ENCODE measurements at regions not wholly inside any gene's neighbourhood (a gene's known extent, or its start where the extent isn't known, plus 50 kb on each side); places are given as distances from the start of the nearest gene placed in this dataset.

DNA sequence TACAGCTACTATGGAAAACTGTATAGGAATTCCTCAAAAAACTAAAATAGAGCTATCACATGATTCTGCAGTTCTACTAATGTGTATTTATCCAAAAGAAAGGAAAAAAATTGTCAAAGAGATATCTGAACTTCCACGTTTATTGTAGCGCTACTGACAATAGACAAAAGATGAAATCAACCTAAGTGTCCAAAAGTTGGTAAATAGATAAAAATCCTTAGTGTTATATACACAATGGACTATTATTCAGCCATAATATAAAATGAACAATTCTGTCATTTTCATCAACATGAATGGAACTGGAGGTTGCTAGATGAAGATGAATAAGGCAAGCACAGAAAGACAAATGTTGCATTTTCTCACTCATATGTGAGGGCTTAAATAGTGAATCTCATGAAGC, 1492.1 kb downstream of the MRPL39 start:
- CTCF ChIA-PET = no interaction called here
- no peak overlapping the region for H3K27ac ChIP-seq (ENCODE audit: extremely low read depth, low read depth, low read length)
- no peaks in the 10 kb centered on the region for H3K4me1 ChIP-seq (ENCODE audit: control insufficient read depth, insufficient read depth, low read length)
- POLR2A ChIA-PET = no interaction called here
- no peaks in the 10 kb centered on the region for H3K36me3 ChIP-seq (ENCODE audit: control insufficient read depth in 2 of 2, insufficient read depth in 1 of 2, low read length in 2 of 2)
- no peaks in the 10 kb centered on the region for H3K9me3 ChIP-seq (ENCODE audit: control insufficient read depth, insufficient read depth, low read depth, low read length)
- H3K4me3 ChIP-seq (ENCODE audit: low read depth, low read length) = no peak overlapping the region
- TF ChIP-seq ZNF19 (tag by site-specific recombination; IDR thresholded peaks at IDR 0.05; ENCODE audit: low read depth) = no peak
- TF ChIP-seq ZNF510 (tag by site-specific recombination; IDR thresholded peaks at IDR 0.05; ENCODE audit: insufficient replicate concordance) = no peak
- no peak for TF ChIP-seq ZNF404 (tag by site-specific recombination; IDR thresholded peaks at IDR 0.05)
- TF ChIP-seq, protein P1, sequence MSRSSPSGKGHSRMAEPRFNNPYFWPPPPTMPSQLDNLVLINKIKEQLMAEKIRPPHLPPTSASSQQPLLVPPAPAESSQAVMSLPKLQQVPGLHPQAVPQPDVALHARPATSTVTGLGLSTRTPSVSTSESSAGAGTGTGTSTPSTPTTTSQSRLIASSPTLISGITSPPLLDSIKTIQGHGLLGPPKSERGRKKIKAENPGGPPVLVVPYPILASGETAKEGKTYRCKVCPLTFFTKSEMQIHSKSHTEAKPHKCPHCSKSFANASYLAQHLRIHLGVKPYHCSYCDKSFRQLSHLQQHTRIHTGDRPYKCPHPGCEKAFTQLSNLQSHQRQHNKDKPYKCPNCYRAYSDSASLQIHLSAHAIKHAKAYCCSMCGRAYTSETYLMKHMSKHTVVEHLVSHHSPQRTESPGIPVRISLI (tag by site-specific recombination; IDR thresholded peaks at IDR 0.05) = no peak
- no peak for TF ChIP-seq GLI2 (tag by site-specific recombination; IDR thresholded peaks at IDR 0.05; ENCODE audit: borderline replicate concordance, low read depth)
- TF ChIP-seq ZNF843 (tag by site-specific recombination; IDR thresholded peaks at IDR 0.05) = no peak

DNA sequence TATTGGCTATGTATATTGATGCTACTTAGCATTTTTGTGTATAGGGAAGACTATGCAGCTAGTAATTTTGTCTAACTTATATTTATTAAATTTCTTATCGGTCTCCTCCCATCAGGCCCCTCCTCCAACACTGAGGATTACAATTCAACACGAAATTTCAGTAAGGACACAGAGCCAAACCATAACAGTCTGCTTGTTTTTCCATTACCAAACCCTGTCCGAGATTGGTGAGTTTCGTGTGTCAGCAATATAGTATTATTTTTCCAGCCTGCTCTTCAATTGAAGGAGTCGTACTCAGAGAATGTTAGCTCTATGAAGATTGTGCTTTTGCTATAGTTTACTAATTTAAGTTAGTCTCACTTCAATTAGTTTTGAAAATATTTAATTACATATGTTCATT, 1495.3 kb downstream of the MRPL39 start:
- POLR2A ChIA-PET = no interaction called here
- TF ChIP-seq PRDM1 (tag by site-specific recombination; IDR thresholded peaks at IDR 0.05) (no peak), ZNF426 (tag by site-specific recombination; IDR thresholded peaks at IDR 0.05) (no peak), ZNF76 (tag by site-specific recombination; IDR thresholded peaks at IDR 0.05; ENCODE audit: borderline replicate concordance, low read depth) (no peak), ZNF223 (tag by site-specific recombination; IDR thresholded peaks at IDR 0.05) (no peak), ZNF791 (tag by site-specific recombination; IDR thresholded peaks at IDR 0.05) (no peak), ZNF157 (tag by site-specific recombination; IDR thresholded peaks at IDR 0.05) (no peak), ZNF837 (tag by site-specific recombination; IDR thresholded peaks at IDR 0.05) (no peak), ZBTB48 (tag by site-specific recombination; IDR thresholded peaks at IDR 0.05) (no peak), ZNF623 (tag by site-specific recombination; IDR thresholded peaks at IDR 0.05) (no peak), ZNF777 (tag by site-specific recombination; IDR thresholded peaks at IDR 0.05; ENCODE audit: borderline replicate concordance) (no peak), EGR2 (tag by site-specific recombination; IDR thresholded peaks at IDR 0.05; ENCODE audit: low read depth) (no peak), IKZF3 (tag by site-specific recombination; IDR thresholded peaks at IDR 0.05) (no peak), ZNF292 (tag by site-specific recombination; IDR thresholded peaks at IDR 0.05; ENCODE audit: borderline replicate concordance, low read depth) (no peak)
- TF ChIP-seq, protein P2, sequence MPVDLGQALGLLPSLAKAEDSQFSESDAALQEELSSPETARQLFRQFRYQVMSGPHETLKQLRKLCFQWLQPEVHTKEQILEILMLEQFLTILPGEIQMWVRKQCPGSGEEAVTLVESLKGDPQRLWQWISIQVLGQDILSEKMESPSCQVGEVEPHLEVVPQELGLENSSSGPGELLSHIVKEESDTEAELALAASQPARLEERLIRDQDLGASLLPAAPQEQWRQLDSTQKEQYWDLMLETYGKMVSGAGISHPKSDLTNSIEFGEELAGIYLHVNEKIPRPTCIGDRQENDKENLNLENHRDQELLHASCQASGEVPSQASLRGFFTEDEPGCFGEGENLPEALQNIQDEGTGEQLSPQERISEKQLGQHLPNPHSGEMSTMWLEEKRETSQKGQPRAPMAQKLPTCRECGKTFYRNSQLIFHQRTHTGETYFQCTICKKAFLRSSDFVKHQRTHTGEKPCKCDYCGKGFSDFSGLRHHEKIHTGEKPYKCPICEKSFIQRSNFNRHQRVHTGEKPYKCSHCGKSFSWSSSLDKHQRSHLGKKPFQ (tag by site-specific recombination; IDR thresholded peaks at IDR 0.05) = no peak
- TF ChIP-seq, protein P3, sequence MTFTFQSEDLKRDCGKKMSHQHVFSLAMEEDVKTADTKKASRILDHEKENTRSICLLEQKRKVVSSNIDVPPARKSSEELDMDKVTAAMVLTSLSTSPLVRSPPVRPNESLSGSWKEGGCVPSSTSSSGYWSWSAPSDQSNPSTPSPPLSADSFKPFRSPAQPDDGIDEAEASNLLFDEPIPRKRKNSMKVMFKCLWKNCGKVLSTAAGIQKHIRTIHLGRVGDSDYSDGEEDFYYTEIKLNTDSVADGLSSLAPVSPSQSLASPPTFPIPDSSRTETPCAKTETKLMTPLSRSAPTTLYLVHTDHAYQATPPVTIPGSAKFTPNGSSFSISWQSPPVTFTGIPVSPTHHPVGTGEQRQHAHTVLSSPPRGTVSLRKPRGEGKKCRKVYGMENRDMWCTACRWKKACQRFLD (tag by site-specific recombination; IDR thresholded peaks at IDR 0.05) = no peak
- TF ChIP-seq, protein P4, sequence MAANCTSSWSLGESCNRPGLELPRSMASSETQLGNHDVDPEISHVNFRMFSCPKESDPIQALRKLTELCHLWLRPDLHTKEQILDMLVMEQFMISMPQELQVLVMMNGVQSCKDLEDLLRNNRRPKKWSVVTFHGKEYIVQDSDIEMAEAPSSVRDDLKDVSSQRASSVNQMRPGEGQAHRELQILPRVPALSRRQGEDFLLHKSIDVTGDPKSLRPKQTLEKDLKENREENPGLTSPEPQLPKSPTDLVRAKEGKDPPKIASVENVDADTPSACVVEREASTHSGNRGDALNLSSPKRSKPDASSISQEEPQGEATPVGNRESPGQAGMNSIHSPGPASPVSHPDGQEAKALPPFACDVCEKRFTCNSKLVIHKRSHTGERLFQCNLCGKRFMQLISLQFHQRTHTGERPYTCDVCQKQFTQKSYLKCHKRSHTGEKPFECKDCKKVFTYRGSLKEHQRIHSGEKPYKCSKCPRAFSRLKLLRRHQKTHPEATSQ (tag by site-specific recombination; IDR thresholded peaks at IDR 0.05) = no peak
- TF ChIP-seq, protein P5, sequence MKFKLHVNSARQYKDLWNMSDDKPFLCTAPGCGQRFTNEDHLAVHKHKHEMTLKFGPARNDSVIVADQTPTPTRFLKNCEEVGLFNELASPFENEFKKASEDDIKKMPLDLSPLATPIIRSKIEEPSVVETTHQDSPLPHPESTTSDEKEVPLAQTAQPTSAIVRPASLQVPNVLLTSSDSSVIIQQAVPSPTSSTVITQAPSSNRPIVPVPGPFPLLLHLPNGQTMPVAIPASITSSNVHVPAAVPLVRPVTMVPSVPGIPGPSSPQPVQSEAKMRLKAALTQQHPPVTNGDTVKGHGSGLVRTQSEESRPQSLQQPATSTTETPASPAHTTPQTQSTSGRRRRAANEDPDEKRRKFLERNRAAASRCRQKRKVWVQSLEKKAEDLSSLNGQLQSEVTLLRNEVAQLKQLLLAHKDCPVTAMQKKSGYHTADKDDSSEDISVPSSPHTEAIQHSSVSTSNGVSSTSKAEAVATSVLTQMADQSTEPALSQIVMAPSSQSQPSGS (tag by site-specific recombination; IDR thresholded peaks at IDR 0.05; ENCODE audit: low read depth) = no peak
- TF ChIP-seq, protein P6, sequence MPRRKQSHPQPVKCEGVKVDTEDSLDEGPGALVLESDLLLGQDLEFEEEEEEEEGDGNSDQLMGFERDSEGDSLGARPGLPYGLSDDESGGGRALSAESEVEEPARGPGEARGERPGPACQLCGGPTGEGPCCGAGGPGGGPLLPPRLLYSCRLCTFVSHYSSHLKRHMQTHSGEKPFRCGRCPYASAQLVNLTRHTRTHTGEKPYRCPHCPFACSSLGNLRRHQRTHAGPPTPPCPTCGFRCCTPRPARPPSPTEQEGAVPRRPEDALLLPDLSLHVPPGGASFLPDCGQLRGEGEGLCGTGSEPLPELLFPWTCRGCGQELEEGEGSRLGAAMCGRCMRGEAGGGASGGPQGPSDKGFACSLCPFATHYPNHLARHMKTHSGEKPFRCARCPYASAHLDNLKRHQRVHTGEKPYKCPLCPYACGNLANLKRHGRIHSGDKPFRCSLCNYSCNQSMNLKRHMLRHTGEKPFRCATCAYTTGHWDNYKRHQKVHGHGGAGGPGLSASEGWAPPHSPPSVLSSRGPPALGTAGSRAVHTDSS (tag by site-specific recombination; IDR thresholded peaks at IDR 0.05) = no peak

More for the DNA sequence above, 1495.3 kb downstream of the MRPL39 start:
- CTCF ChIA-PET = no interaction called here
- no peak overlapping the region for H3K4me3 ChIP-seq (ENCODE audit: low read depth, low read length)
- no peak overlapping the region for H3K27ac ChIP-seq (ENCODE audit: extremely low read depth, low read depth, low read length)
- H3K4me1 ChIP-seq (ENCODE audit: control insufficient read depth, insufficient read depth, low read length) = no peaks in the 10 kb centered on the region
- no peaks in the 10 kb centered on the region for H3K9me3 ChIP-seq (ENCODE audit: control insufficient read depth, insufficient read depth, low read depth, low read length)
- no peaks in the 10 kb centered on the region for H3K36me3 ChIP-seq (ENCODE audit: control insufficient read depth in 2 of 2, insufficient read depth in 1 of 2, low read length in 2 of 2)

All from HEK293 (cell line).